GM21515 (cell line): ENCODE measurements at regions not wholly inside any gene's neighbourhood (a gene's known extent, or its start where the extent isn't known, plus 50 kb on each side); places are given as distances from the start of the nearest gene placed in this dataset.
"Not testable (repeated sequence)": the region's sequence is repeated elsewhere in the genome, so short reads cannot be mapped to it uniquely, and the experiment has no call there.

ENCODE experiments used
- ATAC-seq: cut with Tn5 transposase; IDR thresholded peaks from one replicate; pipeline ENCODE4 v1.9.1; 2021; ENCODE audit not compliant: unreplicated experiment

GRCh38 chr16:88161623-88162275 lies 210.5 kb downstream of the BANP start:
- not testable (repeated sequence) for ATAC-seq

GRCh38 chr16:88162778-88163177 lies 211.5 kb downstream of the BANP start:
- ATAC-seq = not testable (repeated sequence)

- ATAC-seq = not testable (repeated sequence)
Observed at GRCh38 chr16:88164196-88165039, 213.2 kb downstream of the BANP start.

GRCh38 chr16:88165040-88165544 lies 213.9 kb downstream of the BANP start:
- not testable (repeated sequence) for ATAC-seq

GRCh38 chr16:88165683-88166082 lies 214.4 kb downstream of the BANP start:
- not testable (repeated sequence) for ATAC-seq

- not testable (repeated sequence) for ATAC-seq
Observed at GRCh38 chr16:88166209-88166773, 215.1 kb downstream of the BANP start.

GRCh38 chr16:88167798-88168556 lies 214.8 kb upstream of the ZNF469 start:
- not testable (repeated sequence) for ATAC-seq

- not testable (repeated sequence) for ATAC-seq
Observed at GRCh38 chr16:88168557-88168949, 214.2 kb upstream of the ZNF469 start.

- not testable (repeated sequence) for ATAC-seq
Observed at GRCh38 chr16:88169136-88169830, 213.5 kb upstream of the ZNF469 start.

GRCh38 chr16:88169831-88170165 lies 213.0 kb upstream of the ZNF469 start:
- not testable (repeated sequence) for ATAC-seq

- ATAC-seq = no peak
Observed at GRCh38 chr16:88170528-88170991, 212.2 kb upstream of the ZNF469 start.

- not testable (repeated sequence) for ATAC-seq
Observed at GRCh38 chr16:88171126-88171525, 211.6 kb upstream of the ZNF469 start.

- not testable (repeated sequence) for ATAC-seq
Observed at GRCh38 chr16:88176184-88176583, 206.6 kb upstream of the ZNF469 start.

- ATAC-seq = not testable (repeated sequence)
Observed at GRCh38 chr16:88176591-88177180, 206.1 kb upstream of the ZNF469 start.

- not testable (repeated sequence) for ATAC-seq
Observed at GRCh38 chr16:88178251-88178650, 204.5 kb upstream of the ZNF469 start.

GRCh38 chr16:88178896-88179295 lies 203.9 kb upstream of the ZNF469 start:
- not testable (repeated sequence) for ATAC-seq

- not testable (repeated sequence) for ATAC-seq
Observed at GRCh38 chr16:88182967-88183881, 199.5 kb upstream of the ZNF469 start.

GRCh38 chr16:88184053-88184452 lies 198.7 kb upstream of the ZNF469 start:
- ATAC-seq = not testable (repeated sequence)
